Upper lobe of right lung (tissue), 1 donor: ENCODE measurements at regions not wholly inside any gene's neighbourhood (a gene's known extent, or its start where the extent isn't known, plus 50 kb on each side); places are given as distances from the start of the nearest gene placed in this dataset.
"Not testable (repeated sequence)": the region's sequence is repeated elsewhere in the genome, so short reads cannot be mapped to it uniquely, and the experiment has no call there.

Experiments used
- ATAC-seq: fragments of 200-7000 bp; cut with Tn5 transposase; one replicate; pipeline ENCODE4 v1.9.1; 2020; ENCODE audit warnings: mild to moderate bottlenecking, moderate library complexity
- DNase-seq: peaks from one replicate; pipeline ENCODE4 v3.0.0-alpha.2; 2020
- H3K27ac ChIP-seq: fragments of 200-600 bp; one replicate; pipeline ENCODE4 v1.8.0; 2022
- H3K27me3 ChIP-seq: fragments of 200-600 bp; one replicate; pipeline ENCODE4 v1.8.0; 2022; ENCODE audit warnings: mild to moderate bottlenecking
- H3K36me3 ChIP-seq: fragments of 200-600 bp; one replicate; pipeline ENCODE4 v1.8.0; 2022
- H3K4me1 ChIP-seq: fragments of 200-600 bp; one replicate; pipeline ENCODE4 v1.8.0; 2022
- H3K4me3 ChIP-seq: fragments of 200-600 bp; one replicate; pipeline ENCODE4 v1.8.0; 2022; ENCODE audit warnings: mild to moderate bottlenecking
- H3K9me3 ChIP-seq: fragments of 200-600 bp; one replicate; pipeline ENCODE4 v1.8.0; 2022
- intact Hi-C: fragments of 100-400 bp; cut with DNase I; formaldehyde crosslinking; loops from one replicate; pipeline ENCODE4 v1.11.0; 2022
- TF ChIP-seq, protein P1 (sequence below): fragments of 200-600 bp; IDR thresholded peaks from one replicate; pipeline ENCODE4 v1.8.0; 2022; ENCODE audit warnings: antibody characterized with exemption
- donor health status: DM: no; HTN: yes; CAD: no; lungs with severe emphysema.

- DNase-seq (no peak), ATAC-seq (no peak)
- intact Hi-C loops, result no loop called here
- H3K27ac ChIP-seq, result no peak overlapping the region
- no peaks in the 10 kb centered on the region for H3K9me3 ChIP-seq
- H3K27me3 ChIP-seq, result no peaks in the 10 kb centered on the region
- no peaks in the 10 kb centered on the region for H3K36me3 ChIP-seq
- no peak overlapping the region for H3K4me3 ChIP-seq
- H3K4me1 ChIP-seq, result no peaks in the 10 kb centered on the region
- TF ChIP-seq, protein P1, sequence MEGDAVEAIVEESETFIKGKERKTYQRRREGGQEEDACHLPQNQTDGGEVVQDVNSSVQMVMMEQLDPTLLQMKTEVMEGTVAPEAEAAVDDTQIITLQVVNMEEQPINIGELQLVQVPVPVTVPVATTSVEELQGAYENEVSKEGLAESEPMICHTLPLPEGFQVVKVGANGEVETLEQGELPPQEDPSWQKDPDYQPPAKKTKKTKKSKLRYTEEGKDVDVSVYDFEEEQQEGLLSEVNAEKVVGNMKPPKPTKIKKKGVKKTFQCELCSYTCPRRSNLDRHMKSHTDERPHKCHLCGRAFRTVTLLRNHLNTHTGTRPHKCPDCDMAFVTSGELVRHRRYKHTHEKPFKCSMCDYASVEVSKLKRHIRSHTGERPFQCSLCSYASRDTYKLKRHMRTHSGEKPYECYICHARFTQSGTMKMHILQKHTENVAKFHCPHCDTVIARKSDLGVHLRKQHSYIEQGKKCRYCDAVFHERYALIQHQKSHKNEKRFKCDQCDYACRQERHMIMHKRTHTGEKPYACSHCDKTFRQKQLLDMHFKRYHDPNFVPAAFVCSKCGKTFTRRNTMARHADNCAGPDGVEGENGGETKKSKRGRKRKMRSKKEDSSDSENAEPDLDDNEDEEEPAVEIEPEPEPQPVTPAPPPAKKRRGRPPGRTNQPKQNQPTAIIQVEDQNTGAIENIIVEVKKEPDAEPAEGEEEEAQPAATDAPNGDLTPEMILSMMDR, result no peak
Measured at GRCh38 chr1:69103213-69103612, 464.5 kb upstream of the LRRC7 start.

DNA sequence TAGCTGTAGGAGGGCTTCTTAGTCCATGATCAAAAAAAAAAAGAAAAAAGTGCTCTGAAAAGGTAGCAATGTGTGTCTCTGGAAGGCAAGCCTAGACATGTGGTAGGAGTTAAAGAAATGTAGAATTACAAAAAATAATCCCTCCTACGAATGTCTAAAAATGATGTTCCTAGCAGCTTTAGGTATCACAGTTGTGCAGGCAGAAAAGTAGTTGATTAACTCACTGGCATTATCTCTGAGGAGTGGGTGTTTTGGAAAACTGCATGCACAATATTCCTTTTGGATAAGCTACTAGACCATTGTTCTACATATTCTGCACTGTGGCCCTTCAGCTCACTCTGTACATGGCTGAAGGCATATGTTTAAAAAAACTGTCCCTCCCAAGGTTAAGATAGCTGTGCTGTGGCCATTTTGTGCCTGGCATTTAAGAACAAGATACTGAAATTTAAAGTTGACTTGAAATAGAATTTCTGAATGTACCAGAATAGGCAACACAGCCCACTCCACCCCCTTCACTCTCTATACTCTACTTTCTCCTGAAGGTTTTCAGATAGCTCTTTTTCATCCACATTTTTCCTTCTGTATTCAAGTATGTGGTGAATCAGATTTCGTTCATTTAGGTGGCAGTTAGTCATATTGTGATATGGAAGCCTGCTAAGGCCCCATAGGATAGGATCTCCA, 463.9 kb upstream of the LRRC7 start:
- DNase-seq (no peak), ATAC-seq (no peak)
- Histone ChIP-seq H3K27ac (no peak overlapping the region), H3K9me3 (no peaks in the 10 kb centered on the region), H3K36me3 (no peaks in the 10 kb centered on the region), H3K27me3 (no peaks in the 10 kb centered on the region), H3K4me1 (no peaks in the 10 kb centered on the region), H3K4me3 (no peak overlapping the region)
- intact Hi-C loops, result no loop called here
- TF ChIP-seq, protein P1, result no peak

- ATAC-seq, result no peak
- no peaks in the 10 kb centered on the region for H3K9me3 ChIP-seq
- H3K4me3 ChIP-seq, result no peak overlapping the region
- H3K27me3 ChIP-seq, result no peaks in the 10 kb centered on the region
- no peak for DNase-seq
- intact Hi-C loops, result no loop called here
- H3K36me3 ChIP-seq, result no peaks in the 10 kb centered on the region
- TF ChIP-seq, protein P1, result no peak
- H3K4me1 ChIP-seq, result no peaks in the 10 kb centered on the region
- H3K27ac ChIP-seq, result no peak overlapping the region
Measured at GRCh38 chr1:69104894-69105293, 462.8 kb upstream of the LRRC7 start.

DNA sequence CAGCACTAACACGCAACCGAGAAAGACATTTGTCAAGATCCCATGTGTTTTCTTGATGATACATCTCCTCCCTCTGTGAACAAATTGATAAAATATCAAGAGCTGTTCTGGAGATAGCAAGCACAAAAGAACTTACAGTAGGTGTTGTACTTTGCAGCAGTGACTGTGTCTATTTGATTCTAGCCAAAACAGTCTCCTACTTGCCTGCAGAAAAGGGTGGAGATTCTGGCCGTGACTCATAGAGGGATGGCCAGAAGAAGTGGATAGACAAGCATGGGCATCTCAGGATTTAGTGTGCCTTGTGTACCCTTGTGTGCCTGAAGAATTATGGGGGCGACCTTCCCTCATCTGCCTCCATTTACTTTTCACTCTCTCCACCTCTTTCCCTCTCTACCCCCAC, 458.4 kb upstream of the LRRC7 start:
- intact Hi-C loops, result no loop called here
- H3K27ac ChIP-seq, result no peak overlapping the region
- ATAC-seq, result no peak
- H3K27me3 ChIP-seq, result no peaks in the 10 kb centered on the region
- DNase-seq, result no peak
- H3K9me3 ChIP-seq, result no peaks in the 10 kb centered on the region
- TF ChIP-seq, protein P1, result no peak
- no peaks in the 10 kb centered on the region for H3K4me1 ChIP-seq
- H3K4me3 ChIP-seq, result no peak overlapping the region
- H3K36me3 ChIP-seq, result no peaks in the 10 kb centered on the region

- DNase-seq (no peak), ATAC-seq (no peak)
- Histone ChIP-seq H3K4me1 (no peaks in the 10 kb centered on the region), H3K27me3 (no peaks in the 10 kb centered on the region), H3K9me3 (no peaks in the 10 kb centered on the region), H3K27ac (no peak overlapping the region), H3K4me3 (no peak overlapping the region), H3K36me3 (no peaks in the 10 kb centered on the region)
- TF ChIP-seq, protein P1, result no peak
- intact Hi-C loops, result no loop called here
Measured at GRCh38 chr1:69110851-69111250, 456.9 kb upstream of the LRRC7 start.

DNA sequence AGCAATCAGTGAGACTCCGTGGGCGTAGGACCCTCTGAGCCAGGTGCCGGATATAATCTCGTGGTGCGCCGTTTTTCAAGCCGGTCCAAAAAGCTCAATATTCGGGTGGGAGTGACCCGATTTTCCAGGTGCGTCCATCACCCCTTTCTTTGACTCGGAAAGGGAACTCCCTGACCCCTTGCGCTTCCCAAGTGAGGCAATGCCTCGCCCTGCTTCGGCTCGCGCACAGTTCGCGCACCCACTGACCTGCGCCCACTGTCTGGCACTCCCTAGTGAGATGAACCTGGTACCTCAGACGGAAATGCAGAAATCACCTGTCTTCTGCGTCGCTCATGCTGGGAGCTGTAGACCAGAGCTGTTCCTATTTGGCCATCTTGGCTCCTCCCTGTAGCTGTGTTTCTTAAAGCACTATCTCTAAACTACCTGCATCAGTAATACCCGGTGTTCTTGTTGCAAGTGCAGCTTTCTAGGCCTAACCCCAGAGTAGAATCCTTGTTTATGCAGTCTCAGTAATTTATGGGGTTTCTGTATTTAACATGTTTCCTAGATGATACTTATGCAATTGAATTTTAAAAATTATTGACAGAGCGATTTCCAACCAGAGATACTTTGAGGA, 447.5 kb upstream of the LRRC7 start:
- H3K27ac ChIP-seq, H3K27me3 ChIP-seq, H3K4me3 ChIP-seq, intact Hi-C loops, ATAC-seq, DNase-seq, H3K4me1 ChIP-seq, H3K9me3 ChIP-seq, H3K36me3 ChIP-seq: not testable (repeated sequence)
